ENCODE measurements at regions not wholly inside any gene's neighbourhood (a gene's known extent, or its start where the extent isn't known, plus 50 kb on each side); places are given as distances from the start of the nearest gene placed in this dataset.
A peak's percentile ranks its signal among the peaks of the same experiment; 100 is the strongest.

DNA sequence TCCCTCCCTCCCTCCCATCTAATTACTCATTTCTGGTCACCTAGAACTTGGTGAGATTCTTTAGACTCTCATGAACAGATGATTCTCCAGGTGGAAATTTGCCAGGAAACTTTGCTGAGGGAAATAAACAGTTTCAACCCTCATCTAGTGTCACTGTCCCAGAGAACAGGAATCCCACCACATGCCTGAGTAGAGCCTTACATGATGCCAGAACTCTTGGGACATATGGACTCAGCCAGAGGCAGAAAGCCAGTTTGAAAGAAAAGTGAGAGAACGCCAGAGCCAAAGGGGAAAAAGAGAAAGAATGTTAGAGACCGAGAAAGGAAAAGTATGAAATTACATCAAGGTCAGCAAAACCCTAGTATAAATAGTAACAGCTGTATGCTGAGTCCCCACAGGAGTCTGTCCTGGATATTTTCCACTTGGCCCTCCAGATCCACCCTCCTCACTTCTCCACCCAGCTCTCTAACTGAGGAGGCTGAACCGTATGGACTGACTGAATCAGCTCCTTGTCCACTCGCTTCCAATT is 127.5 kb upstream of the COL21A1 start:
- peaks cover 14% of the 10 kb centered on the region for H3F3A ChIP-seq (ENCODE audit: low read length, unreplicated experiment)
- intact Hi-C loops (cut with micrococcal nuclease), result loop anchor here (5.0 kb wide), 2 partner anchors 42 to 62 kb away; no protein-coding TSS in a partner anchor
- no peak for ATAC-seq
- no peak overlapping the region for H3K9ac ChIP-seq (ENCODE audit: low read length)
- no peak for DNase-seq
- POLR2A ChIA-PET (ENCODE audit: unreplicated experiment), result no interaction called here
- BruUV-seq (replicated peaks), result no TSS peak
- no peak overlapping the region for H3K27ac ChIP-seq (ENCODE audit: low read length)
- no peaks in the 10 kb centered on the region for H3K79me2 ChIP-seq (ENCODE audit: low read length)
- no peaks in the 10 kb centered on the region for H3K9me2 ChIP-seq (replicated peaks; ENCODE audit: low read length)
- no peaks in the 10 kb centered on the region for H3K27me3 ChIP-seq (ENCODE audit: low read length)
- no peak overlapping the region for H3K4me3 ChIP-seq (ENCODE audit: low read length)
- H2AFZ ChIP-seq (ENCODE audit: low read length), result no peak overlapping the region
- peaks cover 22% of the 10 kb centered on the region for H3K4me1 ChIP-seq (ENCODE audit: insufficient read depth, low read length)
- no peaks in the 10 kb centered on the region for H3K36me3 ChIP-seq (ENCODE audit: low read depth, low read length)
- H3K9me3 ChIP-seq (ENCODE audit: low read length), result no peaks in the 10 kb centered on the region
- no peaks in the 10 kb centered on the region for H4K20me1 ChIP-seq (ENCODE audit: low read length)
- no peak overlapping the region for H3K4me2 ChIP-seq (ENCODE audit: low read length)
- CTCF ChIA-PET, result no interaction called here
- no peak for TF ChIP-seq EZH2 (IDR thresholded peaks at IDR 0.05; ENCODE audit: low read length, unreplicated experiment)
- TF ChIP-seq, protein P1, sequence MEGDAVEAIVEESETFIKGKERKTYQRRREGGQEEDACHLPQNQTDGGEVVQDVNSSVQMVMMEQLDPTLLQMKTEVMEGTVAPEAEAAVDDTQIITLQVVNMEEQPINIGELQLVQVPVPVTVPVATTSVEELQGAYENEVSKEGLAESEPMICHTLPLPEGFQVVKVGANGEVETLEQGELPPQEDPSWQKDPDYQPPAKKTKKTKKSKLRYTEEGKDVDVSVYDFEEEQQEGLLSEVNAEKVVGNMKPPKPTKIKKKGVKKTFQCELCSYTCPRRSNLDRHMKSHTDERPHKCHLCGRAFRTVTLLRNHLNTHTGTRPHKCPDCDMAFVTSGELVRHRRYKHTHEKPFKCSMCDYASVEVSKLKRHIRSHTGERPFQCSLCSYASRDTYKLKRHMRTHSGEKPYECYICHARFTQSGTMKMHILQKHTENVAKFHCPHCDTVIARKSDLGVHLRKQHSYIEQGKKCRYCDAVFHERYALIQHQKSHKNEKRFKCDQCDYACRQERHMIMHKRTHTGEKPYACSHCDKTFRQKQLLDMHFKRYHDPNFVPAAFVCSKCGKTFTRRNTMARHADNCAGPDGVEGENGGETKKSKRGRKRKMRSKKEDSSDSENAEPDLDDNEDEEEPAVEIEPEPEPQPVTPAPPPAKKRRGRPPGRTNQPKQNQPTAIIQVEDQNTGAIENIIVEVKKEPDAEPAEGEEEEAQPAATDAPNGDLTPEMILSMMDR (conservative IDR thresholded peaks at IDR 0.05; ENCODE audit: low read depth, low read length), result no peak
- no peak for TF ChIP-seq EZH2phosphoT487 (IDR thresholded peaks at IDR 0.05; ENCODE audit: borderline replicate concordance, low read length)

DNA sequence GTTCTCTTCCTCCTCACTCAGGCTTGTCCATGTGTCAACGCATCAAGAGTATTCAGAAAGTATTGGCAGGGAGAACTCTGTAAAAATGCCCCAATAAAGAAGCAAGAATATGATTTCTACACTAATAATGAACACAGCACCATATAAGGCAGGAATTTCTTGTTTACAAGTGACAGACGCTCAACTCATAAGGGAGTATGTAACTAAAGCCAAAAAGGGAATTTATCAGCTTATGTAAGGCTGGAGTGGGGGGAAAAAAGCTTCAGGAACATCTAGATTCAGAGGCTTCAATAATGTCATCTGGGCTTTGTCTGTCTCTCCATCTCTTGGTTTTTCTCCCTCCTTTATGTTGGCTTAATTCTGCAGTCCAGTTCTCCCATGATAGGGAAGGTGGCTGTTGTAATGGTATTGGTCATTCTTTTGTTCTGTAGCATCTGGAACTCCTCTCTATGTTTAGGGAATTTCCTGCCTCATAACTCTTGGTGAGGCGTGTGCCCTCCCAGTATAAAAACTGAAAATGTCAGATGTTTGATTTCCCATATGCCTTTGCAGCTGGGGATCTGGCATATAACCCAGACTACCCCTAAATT is 125.1 kb upstream of the COL21A1 start:
- H3K9me2 ChIP-seq (replicated peaks; ENCODE audit: low read length), result no peaks in the 10 kb centered on the region
- H4K20me1 ChIP-seq (ENCODE audit: low read length), result no peaks in the 10 kb centered on the region
- CTCF ChIA-PET, result no interaction called here
- ATAC-seq (no peak), DNase-seq (no peak)
- intact Hi-C loops (cut with micrococcal nuclease), result loop anchor here (5.0 kb wide), 2 partner anchors 45 to 65 kb away; no protein-coding TSS in a partner anchor
- H2AFZ ChIP-seq (ENCODE audit: low read length), result no peak overlapping the region
- no peaks in the 10 kb centered on the region for H3K79me2 ChIP-seq (ENCODE audit: low read length)
- peaks cover 35% of the 10 kb centered on the region for H3K4me1 ChIP-seq (ENCODE audit: insufficient read depth, low read length)
- H3K9me3 ChIP-seq (ENCODE audit: low read length), result no peaks in the 10 kb centered on the region
- H3K4me3 ChIP-seq (ENCODE audit: low read length), result no peak overlapping the region
- H3K4me2 ChIP-seq (ENCODE audit: low read length), result no peak overlapping the region
- H3K27me3 ChIP-seq (ENCODE audit: low read length), result no peaks in the 10 kb centered on the region
- no peak overlapping the region for H3K9ac ChIP-seq (ENCODE audit: low read length)
- H3K27ac ChIP-seq (ENCODE audit: low read length), result no peak overlapping the region
- H3K36me3 ChIP-seq (ENCODE audit: low read depth, low read length), result no peaks in the 10 kb centered on the region
- POLR2A ChIA-PET (ENCODE audit: unreplicated experiment), result no interaction called here
- no TSS peak for BruUV-seq (replicated peaks)
- H3F3A ChIP-seq (ENCODE audit: low read length, unreplicated experiment), result peaks cover 14% of the 10 kb centered on the region
- no peak for TF ChIP-seq EZH2 (IDR thresholded peaks at IDR 0.05; ENCODE audit: low read length, unreplicated experiment)

DNA sequence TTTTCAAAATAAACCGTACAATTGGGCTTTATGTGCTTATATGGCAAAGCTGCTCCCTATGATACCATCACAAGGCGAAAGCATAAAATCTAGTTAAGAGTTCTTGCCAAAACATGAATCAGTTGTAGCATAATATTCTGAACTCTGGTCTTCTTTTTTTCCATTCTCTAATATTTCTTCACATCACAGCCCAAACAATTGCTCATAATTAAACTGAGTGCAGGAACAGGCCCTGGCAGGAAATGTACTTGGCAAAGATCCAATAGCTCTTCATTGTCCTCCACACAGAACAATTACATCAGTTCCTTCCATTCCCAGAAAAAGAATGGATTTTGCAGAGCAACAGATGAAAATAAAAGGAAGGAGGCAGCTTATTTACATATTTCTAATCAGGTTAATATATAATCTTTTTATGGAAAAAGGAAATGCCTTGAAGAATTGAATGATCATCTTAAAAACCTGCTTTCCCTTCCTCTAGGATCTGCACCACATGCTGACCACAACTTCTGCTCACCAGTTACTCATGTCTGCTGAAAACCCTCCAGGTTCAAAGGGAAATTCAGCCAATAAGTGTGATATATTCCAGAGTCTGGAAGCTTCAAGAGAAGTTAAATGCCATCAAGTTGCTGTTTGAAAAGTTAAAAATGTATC is 123.3 kb upstream of the COL21A1 start:
- intact Hi-C loops (cut with micrococcal nuclease), result loop anchor here (1.0 to 5.0 kb wide), 5 partner anchors 47 to 222 kb away; no protein-coding TSS in a partner anchor

More for the DNA sequence above, 123.3 kb upstream of the COL21A1 start:
- H3K4me1 ChIP-seq (ENCODE audit: insufficient read depth, low read length), result peaks cover 36% of the 10 kb centered on the region
- no TSS peak for BruUV-seq (replicated peaks)
- peak overlapping the region; percentile 60 for H3K9ac ChIP-seq (ENCODE audit: low read length)
- H3K9me3 ChIP-seq (ENCODE audit: low read length), result no peaks in the 10 kb centered on the region
- peak overlapping the region; percentile 63 for H2AFZ ChIP-seq (ENCODE audit: low read length)
- H3K36me3 ChIP-seq (ENCODE audit: low read depth, low read length), result no peaks in the 10 kb centered on the region
- peak overlapping the region; percentile 87 for H3K4me2 ChIP-seq (ENCODE audit: low read length)
- H3K79me2 ChIP-seq (ENCODE audit: low read length), result no peaks in the 10 kb centered on the region
- H3K27ac ChIP-seq (ENCODE audit: low read length), result peak overlapping the region; percentile 92
- peaks cover 14% of the 10 kb centered on the region for H3F3A ChIP-seq (ENCODE audit: low read length, unreplicated experiment)
- ATAC-seq (peak; percentile 75), DNase-seq (peak; percentile 89)
- no peaks in the 10 kb centered on the region for H3K27me3 ChIP-seq (ENCODE audit: low read length)
- POLR2A ChIA-PET (ENCODE audit: unreplicated experiment), result no interaction called here
- H3K4me3 ChIP-seq (ENCODE audit: low read length), result peak overlapping the region; percentile 56
- H4K20me1 ChIP-seq (ENCODE audit: low read length), result no peaks in the 10 kb centered on the region
- no peaks in the 10 kb centered on the region for H3K9me2 ChIP-seq (replicated peaks; ENCODE audit: low read length)
- TF ChIP-seq EZH2 (IDR thresholded peaks at IDR 0.05; ENCODE audit: low read length, unreplicated experiment) (no peak), EZH2phosphoT487 (IDR thresholded peaks at IDR 0.05; ENCODE audit: borderline replicate concordance, low read length) (no peak)
- TF ChIP-seq, protein P1 (conservative IDR thresholded peaks at IDR 0.05; ENCODE audit: low read depth, low read length), result no peak
- CTCF ChIA-PET, result interaction anchor here (0.6 to 1.6 kb wide), 12 partner anchors 78 to 224 kb away, joined by 3 to 24 read pairs (median 6); no protein-coding TSS in a partner anchor
